HS-27A (cell line): ENCODE measurements at regions not wholly inside any gene's neighbourhood (a gene's known extent, or its start where the extent isn't known, plus 50 kb on each side); places are given as distances from the start of the nearest gene placed in this dataset.

Source experiments
- DNase-seq: peaks from one replicate; pipeline ENCODE4 v3.0.0-alpha.2; 2012; ENCODE audit warnings: low read depth, missing footprints

- no peak for DNase-seq
These were observed 510.2 kb downstream of the RASEF start for GRCh38 chr9:82552784-82553183.

DNA sequence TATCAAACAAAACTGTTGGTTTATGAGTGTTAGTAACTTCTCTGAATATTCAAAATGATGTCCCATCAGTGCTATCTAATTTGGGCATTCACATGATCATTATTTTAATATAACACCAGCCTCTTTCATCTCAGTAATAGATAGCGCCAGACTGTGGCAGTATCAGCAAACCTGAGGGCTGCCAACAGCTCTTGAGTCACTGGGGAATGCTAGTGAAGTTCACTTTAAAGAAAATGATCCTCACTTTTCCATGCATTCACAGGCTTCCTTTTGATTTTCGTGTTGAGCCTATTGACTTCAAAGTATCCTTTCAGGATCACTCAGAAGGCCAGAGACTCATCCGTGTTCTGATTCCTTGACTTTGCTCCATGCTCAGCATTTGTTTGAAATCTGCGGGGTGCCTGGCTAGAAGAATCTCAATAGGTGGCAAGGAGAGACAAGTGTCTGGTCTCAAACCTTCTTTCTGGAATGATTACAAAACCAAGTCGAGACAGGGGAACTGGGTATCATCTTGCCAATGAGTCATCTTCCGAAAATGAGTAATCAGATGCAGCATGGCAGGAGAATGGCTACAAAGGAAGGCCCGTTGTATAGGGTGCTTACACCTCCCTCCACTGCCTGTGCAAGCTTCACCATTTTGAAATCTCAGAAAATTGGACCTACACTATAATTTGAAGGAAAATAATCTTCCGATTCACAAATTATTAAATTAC, 509.1 kb downstream of the RASEF start:
- no peak for DNase-seq

DNA sequence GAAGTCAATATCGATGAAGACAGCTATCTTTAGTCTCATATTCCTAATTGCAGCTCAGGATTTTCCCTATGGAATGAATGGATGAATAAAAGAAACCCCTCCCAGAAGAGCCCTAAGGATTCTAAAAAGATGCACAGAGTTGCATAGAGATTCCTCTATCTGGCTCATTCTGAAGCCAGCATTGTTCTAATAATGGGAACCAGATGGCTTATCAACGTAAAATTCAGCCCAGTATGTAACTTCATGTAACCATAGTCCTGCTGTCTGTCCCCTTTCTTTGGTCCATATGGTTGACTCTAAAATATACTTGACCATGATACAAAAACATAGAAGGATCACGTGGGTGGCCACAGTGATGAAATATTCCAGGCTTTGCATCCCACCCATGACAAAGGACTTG, 508.6 kb downstream of the RASEF start:
- DNase-seq: no peak

DNA sequence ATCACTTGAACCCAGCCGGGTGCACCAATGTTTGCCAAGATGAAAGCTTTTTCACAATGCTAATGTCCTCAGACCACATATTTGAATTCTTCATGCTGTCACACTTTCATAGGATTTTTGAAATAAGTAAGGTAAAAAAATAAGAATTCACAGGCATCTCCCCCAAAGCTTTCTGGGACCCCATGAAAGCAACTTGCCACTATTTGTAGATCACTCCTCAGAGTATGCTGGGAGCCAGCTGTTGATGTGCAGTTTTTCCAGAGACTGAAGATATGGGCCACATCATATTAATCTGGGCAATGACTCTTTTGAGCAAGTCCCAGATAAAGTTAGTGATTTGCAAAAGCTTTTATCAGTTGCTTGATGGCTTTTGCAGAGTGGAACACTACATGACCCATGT, 507.9 kb downstream of the RASEF start:
- no peak for DNase-seq

DNA sequence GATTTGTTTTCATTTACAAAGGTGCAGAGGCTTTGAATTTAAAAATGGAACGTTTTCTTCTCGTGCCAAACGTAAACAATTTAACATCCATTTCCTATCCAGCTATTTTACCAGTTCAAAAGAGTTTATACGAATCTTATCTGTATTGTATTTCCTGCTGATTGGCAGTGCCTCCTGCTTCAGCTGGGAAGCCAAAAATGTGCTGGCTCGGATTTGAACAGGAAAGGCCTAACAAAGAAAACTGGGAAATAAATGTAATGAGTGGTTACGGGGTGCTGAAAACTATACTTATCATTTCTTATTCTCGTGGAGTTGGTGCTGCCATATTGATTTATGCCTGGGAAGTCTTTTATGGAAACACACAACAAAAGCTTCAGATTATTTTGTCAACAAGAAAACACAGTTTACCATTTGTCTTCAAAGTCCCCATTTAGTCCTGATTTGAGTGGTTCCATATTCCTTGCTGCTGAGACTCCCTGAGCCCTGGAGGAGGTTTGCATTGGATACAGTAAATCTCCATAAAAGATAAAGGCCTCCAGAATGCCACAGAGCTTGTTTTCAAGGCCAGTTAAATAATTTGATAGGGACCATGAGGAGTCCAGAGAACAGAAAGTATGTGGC, 507.4 kb downstream of the RASEF start:
- no peak for DNase-seq

DNA sequence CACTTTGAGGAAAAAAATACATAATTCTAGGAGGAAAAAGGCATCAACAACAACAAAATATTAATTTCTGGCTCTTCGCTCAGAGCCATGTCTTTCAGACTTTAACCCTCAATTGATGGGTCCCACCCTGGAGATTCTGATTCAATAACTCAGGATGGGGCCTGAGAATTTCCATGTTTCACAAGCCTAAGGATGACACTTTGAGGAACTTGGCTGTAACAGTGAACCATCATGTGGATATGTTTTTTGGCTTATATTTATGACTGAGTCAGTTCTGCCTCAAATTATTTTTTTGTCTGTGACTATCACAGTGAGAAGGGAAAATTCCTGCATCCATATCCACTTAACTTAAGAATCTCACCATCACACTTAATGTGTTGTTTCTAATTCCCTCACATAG, 504.6 kb downstream of the RASEF start:
- no peak for DNase-seq

DNA sequence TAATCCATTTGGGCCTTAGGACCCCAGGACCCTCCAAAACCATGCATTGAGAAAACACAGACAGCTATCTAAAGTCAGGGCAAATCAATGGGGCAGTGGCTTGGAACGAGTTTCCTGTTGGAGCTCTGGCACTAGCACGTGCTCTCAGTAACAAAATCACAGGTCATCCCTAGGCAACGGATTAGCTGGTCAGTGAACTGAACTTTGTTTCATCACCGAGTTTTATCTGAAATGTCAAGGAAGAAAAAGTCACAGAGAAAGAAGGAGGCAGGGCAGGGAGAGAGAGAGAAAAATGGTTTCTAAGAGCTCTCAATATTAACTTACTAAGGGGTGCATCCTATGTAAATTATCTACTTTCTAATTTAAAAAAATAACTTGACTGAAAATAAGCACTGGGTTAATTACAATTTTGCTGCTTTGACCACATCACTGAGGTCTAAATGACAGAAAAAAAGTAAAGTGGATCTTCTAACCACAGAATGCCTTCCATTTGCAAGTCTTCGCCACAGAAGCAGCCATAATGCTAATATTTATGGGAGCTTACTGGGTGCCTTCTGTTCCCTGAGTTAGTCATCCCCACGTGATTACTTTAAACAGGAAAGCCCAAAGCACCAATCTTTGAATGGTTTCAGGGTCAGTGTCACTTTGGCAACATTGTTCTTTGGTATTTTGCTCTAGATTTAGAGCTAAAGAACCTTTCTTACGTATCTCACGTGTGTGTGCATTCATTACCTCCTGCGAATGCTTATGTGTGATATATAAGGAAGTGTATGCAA, 503.9 kb downstream of the RASEF start:
- no peak for DNase-seq

DNA sequence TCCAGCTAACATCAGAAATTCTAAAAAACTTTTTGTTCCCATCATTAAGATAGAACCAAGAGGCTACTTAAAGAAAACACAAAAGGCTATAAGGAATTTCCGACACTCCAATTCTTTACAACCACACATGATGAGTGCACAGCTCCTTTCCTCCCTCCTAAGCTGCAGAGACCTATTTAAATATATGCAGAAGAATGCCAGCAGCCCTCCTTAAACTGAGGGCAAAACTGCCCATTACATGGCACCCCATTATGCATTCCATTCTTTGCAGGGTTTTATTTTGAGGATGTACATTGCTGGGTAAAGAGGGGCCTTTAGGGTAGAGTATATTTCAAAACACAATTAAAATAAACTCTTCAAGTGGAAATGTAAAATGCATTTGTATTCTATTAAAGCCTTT, 502.9 kb downstream of the RASEF start:
- DNase-seq: no peak

- DNase-seq: no peak
These were observed 502.5 kb downstream of the RASEF start for GRCh38 chr9:82560457-82560904.

GRCh38 chr9:82563094-82563493, 499.8 kb downstream of the RASEF start:
- DNase-seq: no peak

DNA sequence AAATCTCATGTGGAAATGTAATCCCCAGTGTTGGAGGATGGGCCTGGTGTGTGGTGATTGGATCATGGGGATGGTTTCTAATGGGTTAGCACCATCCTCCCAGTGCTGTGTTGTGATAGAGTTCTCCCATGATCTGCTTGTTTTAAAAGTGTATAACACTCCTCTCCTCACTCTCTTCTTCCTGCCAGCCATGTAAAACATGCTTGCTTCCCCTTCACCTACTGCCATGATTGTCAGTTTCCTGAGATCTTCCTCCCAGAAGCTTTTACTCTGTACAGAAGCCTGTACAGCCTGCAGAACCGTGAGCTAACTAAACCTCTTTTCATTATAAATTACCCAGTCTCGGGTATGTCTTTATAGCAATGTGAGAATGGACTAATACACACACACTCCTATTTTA, 499.1 kb downstream of the RASEF start:
- DNase-seq: no peak

- no peak for DNase-seq
These were observed 497.6 kb downstream of the RASEF start for GRCh38 chr9:82565188-82565969.

DNA sequence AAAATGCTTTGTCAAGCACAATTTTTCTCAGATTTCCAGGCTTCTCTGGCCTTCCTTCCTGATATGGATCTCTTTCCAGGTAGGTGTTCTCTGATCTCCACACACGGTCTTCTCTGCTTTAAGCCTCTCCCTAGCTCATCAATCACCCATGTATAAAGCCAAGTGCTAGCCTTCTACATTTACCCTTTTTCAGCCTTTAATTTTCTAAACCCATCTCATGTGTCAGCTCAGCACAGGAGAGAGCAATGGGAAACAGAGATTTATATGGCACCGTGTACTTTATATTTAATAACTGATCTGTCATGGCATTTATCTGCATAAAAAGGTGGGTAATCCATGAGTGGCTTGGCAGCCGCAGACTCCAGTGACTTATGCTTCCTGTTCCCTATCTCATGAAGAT, 495.0 kb downstream of the RASEF start:
- no peak for DNase-seq

DNA sequence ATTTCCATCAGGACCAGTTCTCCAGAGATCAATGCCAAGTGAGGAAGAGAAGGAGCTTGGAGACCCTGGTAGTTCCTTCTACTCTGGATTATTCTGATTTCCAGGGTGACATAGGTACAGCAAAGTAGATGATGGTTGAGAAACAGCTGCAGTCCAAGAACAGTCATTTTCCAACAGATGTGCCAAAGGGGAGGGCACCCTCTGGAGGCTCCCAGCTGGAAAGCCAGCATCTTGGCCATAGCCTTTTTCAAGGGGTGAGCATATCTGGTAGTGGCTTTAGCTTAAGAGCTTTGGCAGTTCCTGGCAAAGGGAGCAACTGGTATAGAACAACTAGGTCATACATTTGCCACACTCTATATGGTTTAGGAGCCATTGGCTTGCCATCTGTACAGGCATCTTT, 492.7 kb downstream of the RASEF start:
- no peak for DNase-seq

GRCh38 chr9:82571540-82571939, 491.4 kb downstream of the RASEF start:
- DNase-seq: no peak

- DNase-seq: no peak
These were observed 490.8 kb downstream of the RASEF start for GRCh38 chr9:82572146-82572545.

DNA sequence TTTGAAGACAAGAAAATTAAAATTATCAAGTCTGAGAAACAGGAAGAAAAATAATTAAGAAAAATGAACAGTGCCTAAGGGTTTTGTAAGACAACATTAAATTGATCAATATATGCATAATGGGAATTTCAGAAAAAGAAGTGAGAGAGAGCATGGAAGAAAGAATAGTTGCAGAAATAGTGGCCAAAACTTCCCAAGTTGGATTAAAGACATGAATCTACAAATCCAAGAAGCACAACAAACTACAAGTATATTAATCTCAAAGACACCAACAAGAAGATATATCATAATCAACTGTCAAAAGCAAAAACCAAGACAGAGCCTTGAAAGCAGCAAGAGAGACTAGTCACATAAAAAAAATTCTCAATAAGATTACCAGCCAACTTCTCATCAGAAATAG, 488.0 kb downstream of the RASEF start:
- no peak for DNase-seq

DNA sequence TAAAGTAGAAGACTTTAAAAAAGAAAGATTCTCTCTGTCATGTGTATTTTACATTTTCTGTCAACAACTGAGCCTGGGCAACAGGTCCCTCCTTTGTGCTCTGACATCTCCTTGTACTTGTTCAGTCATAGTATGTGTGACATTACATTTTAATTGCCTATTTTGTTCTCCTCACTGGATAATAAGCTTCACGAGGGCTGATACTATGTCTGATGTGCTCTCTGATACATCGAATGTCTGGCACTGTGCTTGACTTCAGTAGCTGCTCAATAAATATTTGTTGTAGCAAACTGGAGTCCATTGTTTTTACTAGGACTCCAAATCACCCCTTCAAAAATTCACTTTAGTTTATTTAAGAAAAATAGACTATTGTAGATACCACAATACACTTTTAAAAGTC, 482.0 kb downstream of the RASEF start:
- no peak for DNase-seq

DNA sequence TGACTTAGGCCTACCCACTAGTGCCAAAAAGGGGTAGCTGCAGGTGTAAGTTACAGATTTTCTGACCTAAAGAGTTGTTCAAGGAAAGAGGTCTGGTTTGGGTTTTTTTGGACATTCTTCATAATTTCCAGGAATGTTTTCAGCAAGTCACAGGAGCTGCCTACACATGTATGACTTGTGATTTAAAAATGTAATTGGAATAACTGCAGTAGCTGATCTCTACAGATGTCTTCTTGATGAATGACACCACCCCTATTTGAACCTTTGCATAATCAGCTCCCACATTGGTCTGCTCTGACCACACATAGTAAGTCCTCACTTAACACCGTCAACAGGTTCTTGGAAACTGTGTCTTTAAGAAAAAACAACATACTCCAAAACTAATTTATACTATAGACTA, 481.4 kb downstream of the RASEF start:
- DNase-seq: no peak

- no peak for DNase-seq
These were observed 481.0 kb downstream of the RASEF start for GRCh38 chr9:82581935-82582334.

DNA sequence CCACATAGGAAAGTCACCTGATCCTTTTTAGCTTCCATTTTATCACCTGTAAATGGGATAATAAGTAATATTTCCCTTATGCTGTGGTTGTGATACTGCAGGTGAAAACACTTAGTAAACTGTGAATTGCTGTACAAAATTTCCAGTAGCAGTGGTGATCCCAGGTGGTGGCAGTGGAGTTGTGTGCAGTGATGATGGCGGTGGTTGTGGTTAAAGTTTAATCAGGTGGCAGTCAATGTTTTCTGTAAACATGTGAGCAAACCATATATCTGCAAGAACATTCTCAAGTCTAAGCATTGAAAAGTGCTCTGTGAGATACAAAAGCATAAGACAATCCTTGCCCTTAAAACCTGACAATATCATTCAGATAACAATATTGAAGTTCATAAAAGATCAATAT, 480.2 kb downstream of the RASEF start:
- no peak for DNase-seq

- no peak for DNase-seq
These were observed 479.4 kb downstream of the RASEF start for GRCh38 chr9:82583524-82583923.
